ENCODE measurements at regions not wholly inside any gene's neighbourhood (a gene's known extent, or its start where the extent isn't known, plus 50 kb on each side); places are given as distances from the start of the nearest gene placed in this dataset.

- Histone ChIP-seq H3K4me1 (ENCODE audit: insufficient read depth, low read length, poor library complexity, severe bottlenecking) (no peaks in the 10 kb centered on the region), H3K79me2 (ENCODE audit: insufficient read depth, low read length) (no peaks in the 10 kb centered on the region), H3K36me3 (ENCODE audit: insufficient read depth, low read length) (no peaks in the 10 kb centered on the region), H3K9me2 (replicated peaks; ENCODE audit: low read depth, low read length) (no peaks in the 10 kb centered on the region), H4K20me1 (ENCODE audit: insufficient read depth, low read length, poor library complexity, severe bottlenecking) (no peaks in the 10 kb centered on the region), H3K4me2 (ENCODE audit: low read depth, low read length, poor library complexity, severe bottlenecking) (no peak overlapping the region), H3K9me3 (ENCODE audit: insufficient read depth, low read depth, low read length) (no peaks in the 10 kb centered on the region), H3F3A (ENCODE audit: low read depth) (no peaks in the 10 kb centered on the region), H3K4me3 (ENCODE audit: low read length, poor library complexity, severe bottlenecking) (no peak overlapping the region), H2AFZ (ENCODE audit: low read length) (no peak overlapping the region), H3K9ac (ENCODE audit: low read depth, low read length, poor library complexity, severe bottlenecking) (no peak overlapping the region), H3K27me3 (ENCODE audit: insufficient read depth, low read length, poor library complexity, severe bottlenecking) (no peaks in the 10 kb centered on the region)
- TF ChIP-seq, protein P1, sequence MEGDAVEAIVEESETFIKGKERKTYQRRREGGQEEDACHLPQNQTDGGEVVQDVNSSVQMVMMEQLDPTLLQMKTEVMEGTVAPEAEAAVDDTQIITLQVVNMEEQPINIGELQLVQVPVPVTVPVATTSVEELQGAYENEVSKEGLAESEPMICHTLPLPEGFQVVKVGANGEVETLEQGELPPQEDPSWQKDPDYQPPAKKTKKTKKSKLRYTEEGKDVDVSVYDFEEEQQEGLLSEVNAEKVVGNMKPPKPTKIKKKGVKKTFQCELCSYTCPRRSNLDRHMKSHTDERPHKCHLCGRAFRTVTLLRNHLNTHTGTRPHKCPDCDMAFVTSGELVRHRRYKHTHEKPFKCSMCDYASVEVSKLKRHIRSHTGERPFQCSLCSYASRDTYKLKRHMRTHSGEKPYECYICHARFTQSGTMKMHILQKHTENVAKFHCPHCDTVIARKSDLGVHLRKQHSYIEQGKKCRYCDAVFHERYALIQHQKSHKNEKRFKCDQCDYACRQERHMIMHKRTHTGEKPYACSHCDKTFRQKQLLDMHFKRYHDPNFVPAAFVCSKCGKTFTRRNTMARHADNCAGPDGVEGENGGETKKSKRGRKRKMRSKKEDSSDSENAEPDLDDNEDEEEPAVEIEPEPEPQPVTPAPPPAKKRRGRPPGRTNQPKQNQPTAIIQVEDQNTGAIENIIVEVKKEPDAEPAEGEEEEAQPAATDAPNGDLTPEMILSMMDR (conservative IDR thresholded peaks at IDR 0.05; ENCODE audit: low read length) = no peak
- TF ChIP-seq EZH2phosphoT487 (IDR thresholded peaks at IDR 0.05; ENCODE audit: borderline replicate concordance) = no peak
Measured at GRCh38 chr20:57767441-57767840, 57.6 kb upstream of the PMEPA1 start.

GRCh38 chr20:57763235-57763595 is 53.4 kb upstream of the PMEPA1 start:
- Histone ChIP-seq H3K36me3 (ENCODE audit: insufficient read depth, low read length) (no peaks in the 10 kb centered on the region), H4K20me1 (ENCODE audit: insufficient read depth, low read length, poor library complexity, severe bottlenecking) (no peaks in the 10 kb centered on the region), H3F3A (ENCODE audit: low read depth) (no peaks in the 10 kb centered on the region), H3K4me1 (ENCODE audit: insufficient read depth, low read length, poor library complexity, severe bottlenecking) (no peaks in the 10 kb centered on the region), H3K4me3 (ENCODE audit: low read length, poor library complexity, severe bottlenecking) (no peak overlapping the region), H3K9me2 (replicated peaks; ENCODE audit: low read depth, low read length) (no peaks in the 10 kb centered on the region), H3K9ac (ENCODE audit: low read depth, low read length, poor library complexity, severe bottlenecking) (no peak overlapping the region), H3K4me2 (ENCODE audit: low read depth, low read length, poor library complexity, severe bottlenecking) (no peak overlapping the region), H3K79me2 (ENCODE audit: insufficient read depth, low read length) (no peaks in the 10 kb centered on the region), H3K27me3 (ENCODE audit: insufficient read depth, low read length, poor library complexity, severe bottlenecking) (no peaks in the 10 kb centered on the region), H3K9me3 (ENCODE audit: insufficient read depth, low read depth, low read length) (no peaks in the 10 kb centered on the region), H2AFZ (ENCODE audit: low read length) (no peak overlapping the region)
- TF ChIP-seq, protein P1 (conservative IDR thresholded peaks at IDR 0.05; ENCODE audit: low read length) = no peak
- no peak for TF ChIP-seq EZH2phosphoT487 (IDR thresholded peaks at IDR 0.05; ENCODE audit: borderline replicate concordance)

- Histone ChIP-seq H3K4me2 (ENCODE audit: low read depth, low read length, poor library complexity, severe bottlenecking) (no peak overlapping the region), H3K4me1 (ENCODE audit: insufficient read depth, low read length, poor library complexity, severe bottlenecking) (no peaks in the 10 kb centered on the region), H3K9ac (ENCODE audit: low read depth, low read length, poor library complexity, severe bottlenecking) (no peak overlapping the region), H3K4me3 (ENCODE audit: low read length, poor library complexity, severe bottlenecking) (no peak overlapping the region), H3K9me3 (ENCODE audit: insufficient read depth, low read depth, low read length) (no peaks in the 10 kb centered on the region), H3F3A (ENCODE audit: low read depth) (no peaks in the 10 kb centered on the region), H4K20me1 (ENCODE audit: insufficient read depth, low read length, poor library complexity, severe bottlenecking) (no peaks in the 10 kb centered on the region), H2AFZ (ENCODE audit: low read length) (no peak overlapping the region), H3K9me2 (replicated peaks; ENCODE audit: low read depth, low read length) (no peaks in the 10 kb centered on the region), H3K27me3 (ENCODE audit: insufficient read depth, low read length, poor library complexity, severe bottlenecking) (no peaks in the 10 kb centered on the region), H3K79me2 (ENCODE audit: insufficient read depth, low read length) (no peaks in the 10 kb centered on the region), H3K36me3 (ENCODE audit: insufficient read depth, low read length) (no peaks in the 10 kb centered on the region)
- TF ChIP-seq, protein P1 (conservative IDR thresholded peaks at IDR 0.05; ENCODE audit: low read length) = no peak
- TF ChIP-seq EZH2phosphoT487 (IDR thresholded peaks at IDR 0.05; ENCODE audit: borderline replicate concordance) = no peak
Measured at GRCh38 chr20:57762531-57763234, 52.9 kb upstream of the PMEPA1 start.
